VCaP (cell line): ENCODE measurements at regions not wholly inside any gene's neighbourhood (a gene's known extent, or its start where the extent isn't known, plus 50 kb on each side); places are given as distances from the start of the nearest gene placed in this dataset.
"Not testable (repeated sequence)": the region's sequence is repeated elsewhere in the genome, so short reads cannot be mapped to it uniquely, and the experiment has no call there.

Experiments used
- H3K27ac ChIP-seq: fragments of 450-650 bp; 2 replicates; pipeline ENCODE4 v1.5.1; 2017
- CTCF ChIP-seq: fragments of 450-650 bp; conservative IDR thresholded peaks from 2 replicates; pipeline ENCODE4 v1.5.1; 2017; ENCODE audit warnings: mild to moderate bottlenecking, moderate library complexity

- H3K27ac ChIP-seq, result no peak overlapping the region
- TF ChIP-seq CTCF, result no peak
These were observed 580.6 kb upstream of the VRK2 start for GRCh38 chr2:57465967-57466366.

GRCh38 chr2:57475391-57475790 lies 571.2 kb upstream of the VRK2 start:
- H3K27ac ChIP-seq, result no peak overlapping the region
- TF ChIP-seq CTCF, result no peak

GRCh38 chr2:57479981-57480380 lies 566.6 kb upstream of the VRK2 start:
- no peak overlapping the region for H3K27ac ChIP-seq
- no peak for TF ChIP-seq CTCF

- TF ChIP-seq CTCF, result no peak
- H3K27ac ChIP-seq, result no peak overlapping the region
These were observed 558.5 kb upstream of the VRK2 start for GRCh38 chr2:57488061-57488460.

- no peak for TF ChIP-seq CTCF
- no peak overlapping the region for H3K27ac ChIP-seq
These were observed 555.9 kb upstream of the VRK2 start for GRCh38 chr2:57490741-57491140.

GRCh38 chr2:57491213-57491612 lies 555.4 kb upstream of the VRK2 start:
- no peak for TF ChIP-seq CTCF
- no peak overlapping the region for H3K27ac ChIP-seq

- not testable (repeated sequence) for H3K27ac ChIP-seq
These were observed 552.6 kb upstream of the VRK2 start for GRCh38 chr2:57493966-57494365.

- peak; percentile 90 for TF ChIP-seq CTCF
- no peak overlapping the region for H3K27ac ChIP-seq
These were observed 549.0 kb upstream of the VRK2 start for GRCh38 chr2:57497489-57498096.
